Endodermal cell (in vitro differentiated cells): ENCODE measurements at regions not wholly inside any gene's neighbourhood (a gene's known extent, or its start where the extent isn't known, plus 50 kb on each side); places are given as distances from the start of the nearest gene placed in this dataset.

Source experiments
- DNase-seq: peaks from one replicate; pipeline ENCODE4 v3.0.0-alpha.2; 2017
- H3K27ac ChIP-seq: 2 replicates; pipeline ENCODE4 v1.5.1; 2013; ENCODE audit warnings: mild to moderate bottlenecking, low read depth, low read length, moderate library complexity
- H3K27me3 ChIP-seq: 2 replicates; pipeline ENCODE4 v1.6.1; 2013; ENCODE audit warnings: mild to moderate bottlenecking, low read length, moderate library complexity; ENCODE audit not compliant: insufficient read depth, control insufficient read depth, poor library complexity, severe bottlenecking
- H3K36me3 ChIP-seq: 2 replicates; pipeline ENCODE4 v1.7.0; 2013; ENCODE audit warnings: mild to moderate bottlenecking, low read length, moderate library complexity; ENCODE audit not compliant: control insufficient read depth, insufficient read depth
- H3K4me1 ChIP-seq: one replicate; pipeline ENCODE4 v1.7.0; 2013; ENCODE audit warnings: low read length; ENCODE audit not compliant: control insufficient read depth, insufficient read depth
- H3K4me3 ChIP-seq: 2 replicates; pipeline ENCODE4 v1.5.1; 2013; ENCODE audit warnings: mild to moderate bottlenecking, low read length, moderate library complexity
- H3K9ac ChIP-seq: 2 replicates; pipeline ENCODE4 v1.6.1; 2013; ENCODE audit warnings: mild to moderate bottlenecking, low read length, moderate library complexity; ENCODE audit not compliant: poor library complexity, severe bottlenecking; ENCODE audit errors: extremely low read depth
- H3K9me3 ChIP-seq: 2 replicates; pipeline ENCODE4 v1.6.1; 2013; ENCODE audit warnings: mild to moderate bottlenecking, low read length, moderate library complexity; ENCODE audit not compliant: control insufficient read depth
- H3K27ac Mint-ChIP-seq: 2 replicates; pipeline ENCODE4 v1.8.0; 2020; ENCODE audit warnings: mixed read lengths
- H3K27me3 Mint-ChIP-seq: 2 replicates; pipeline ENCODE4 v1.8.0; 2021; ENCODE audit warnings: mild to moderate bottlenecking, mixed read lengths; ENCODE audit not compliant: insufficient read depth
- H3K36me3 Mint-ChIP-seq: 2 replicates; pipeline ENCODE4 v1.8.0; 2020; ENCODE audit warnings: low read depth, mixed read lengths
- H3K4me1 Mint-ChIP-seq: 2 replicates; pipeline ENCODE4 v1.8.0; 2020; ENCODE audit warnings: mixed read lengths
- H3K4me3 Mint-ChIP-seq: 2 replicates; pipeline ENCODE4 v1.8.0; 2020; ENCODE audit warnings: mild to moderate bottlenecking, moderate library complexity, mixed read lengths
- H3K9me3 Mint-ChIP-seq: 2 replicates; pipeline ENCODE4 v1.8.0; 2020; ENCODE audit warnings: mild to moderate bottlenecking, mixed read lengths
- CTCF ChIP-seq: fragments of 200-600 bp; sonication (generic); conservative IDR thresholded peaks from 2 replicates; pipeline ENCODE4 v1.5.0; 2021; ENCODE audit warnings: antibody characterized with exemption, mild to moderate bottlenecking
- WGBS, 2 experiments: methylation state at CpG; one replicate each; pipeline versions ENCODE4 v1.1.5 to v1.1.7; 2013; ENCODE audit warnings: missing lambda C conversion rate in 2 of 2, mixed read lengths in 1 of 2; ENCODE audit not compliant: insufficient coverage in 1 of 2, insufficient read length in 1 of 2; 5-methylcytosine and 5-hydroxymethylcytosine counted together

DNA sequence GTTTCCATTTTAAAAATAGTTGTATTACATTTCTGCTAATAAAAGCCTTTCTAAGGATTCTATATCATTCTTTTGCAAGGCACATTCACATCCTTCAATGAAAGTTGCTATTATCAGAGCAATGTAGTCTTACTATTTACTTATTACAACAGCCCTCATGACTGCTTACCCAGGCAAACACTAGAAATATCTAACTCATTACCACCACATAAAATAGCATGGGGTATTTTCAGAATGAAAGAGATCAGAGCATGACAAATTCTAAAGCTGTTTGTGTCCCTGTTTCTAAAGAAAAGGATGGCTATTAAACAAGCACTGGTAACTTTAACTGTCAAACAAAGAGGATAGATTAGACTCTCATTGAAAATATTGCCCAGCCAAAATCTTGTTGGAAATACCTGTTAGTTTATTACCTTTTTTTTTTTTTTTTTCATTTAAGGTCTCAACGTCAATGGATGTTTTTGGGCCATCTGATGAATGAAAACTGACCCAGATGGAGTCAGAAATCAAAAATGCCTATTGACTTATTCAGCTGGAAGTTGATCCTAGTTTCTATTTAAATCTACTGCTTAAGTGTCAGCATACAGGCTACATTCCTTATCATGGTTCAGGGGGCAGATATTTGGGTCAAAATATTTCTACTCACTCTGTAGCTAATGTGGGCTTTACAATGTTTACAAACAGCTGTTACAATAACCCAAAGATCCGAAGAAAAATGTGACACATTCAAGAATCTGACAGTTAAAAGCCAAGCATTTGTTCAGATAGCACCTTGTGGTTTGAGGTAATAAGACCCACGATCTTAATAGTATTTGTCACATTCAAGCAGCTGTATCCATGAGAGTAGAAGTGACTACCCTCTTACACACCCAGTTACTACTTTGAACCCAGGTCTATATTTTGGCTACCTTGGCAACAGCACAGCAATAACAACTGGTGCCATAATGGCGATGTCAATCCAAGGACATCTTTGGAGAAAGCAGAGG, 554.8 kb upstream of the MEF2C start:
- TF ChIP-seq CTCF = no peak
- Histone ChIP-seq H3K4me1 (no peaks in the 10 kb centered on the region), H3K4me3 (no peak overlapping the region), H3K36me3 (no peaks in the 10 kb centered on the region), H3K9ac (no peak overlapping the region), H3K9me3 (no peaks in the 10 kb centered on the region), H3K27ac (no peak overlapping the region), H3K27me3 (no peaks in the 10 kb centered on the region)
- Mint-ChIP-seq H3K4me1 (peaks cover 3% of the 10 kb centered on the region), H3K36me3 (no peaks in the 10 kb centered on the region), H3K27ac (no peak overlapping the region), H3K27me3 (peaks cover 2% of the 10 kb centered on the region), H3K9me3 (no peaks in the 10 kb centered on the region), H3K4me3 (no peak overlapping the region)
- no peak for DNase-seq
- 88 to 90% methylated on average over 2 to 4 of the region's 4 CpGs for WGBS, 2 experiments

DNA sequence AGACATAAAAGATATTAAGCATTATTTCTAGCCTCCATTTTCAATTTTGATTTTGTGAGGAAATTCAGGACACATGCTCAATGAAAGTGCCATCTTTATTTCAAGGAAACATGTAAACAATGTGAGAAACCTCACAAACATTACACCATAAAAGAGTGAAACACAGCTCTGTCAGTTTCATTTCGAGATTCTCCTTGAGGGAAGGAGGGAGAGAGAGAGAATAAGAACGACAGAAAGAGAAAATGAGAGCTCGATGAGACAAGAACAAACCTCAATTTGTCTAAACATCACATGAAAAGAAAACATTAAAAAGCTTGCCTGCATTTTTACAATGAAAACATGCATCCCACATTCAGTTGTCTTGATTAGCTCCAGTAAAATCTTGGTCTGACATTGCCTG, 553.5 kb upstream of the MEF2C start:
- Mint-ChIP-seq H3K27me3 (peaks cover 2% of the 10 kb centered on the region), H3K9me3 (no peaks in the 10 kb centered on the region), H3K4me3 (no peak overlapping the region), H3K27ac (no peak overlapping the region), H3K36me3 (no peaks in the 10 kb centered on the region), H3K4me1 (peaks cover 3% of the 10 kb centered on the region)
- H3K36me3 ChIP-seq = no peaks in the 10 kb centered on the region
- DNase-seq = no peak
- TF ChIP-seq CTCF = no peak
- WGBS, 2 experiments = 88% methylated on average over 3 of the region's 3 CpGs; no CpG with 5 or more reads in 1 of the 2 experiments
- no peak overlapping the region for H3K27ac ChIP-seq
- no peaks in the 10 kb centered on the region for H3K9me3 ChIP-seq
- no peak overlapping the region for H3K4me3 ChIP-seq
- no peaks in the 10 kb centered on the region for H3K4me1 ChIP-seq
- H3K27me3 ChIP-seq = no peaks in the 10 kb centered on the region
- no peak overlapping the region for H3K9ac ChIP-seq

DNA sequence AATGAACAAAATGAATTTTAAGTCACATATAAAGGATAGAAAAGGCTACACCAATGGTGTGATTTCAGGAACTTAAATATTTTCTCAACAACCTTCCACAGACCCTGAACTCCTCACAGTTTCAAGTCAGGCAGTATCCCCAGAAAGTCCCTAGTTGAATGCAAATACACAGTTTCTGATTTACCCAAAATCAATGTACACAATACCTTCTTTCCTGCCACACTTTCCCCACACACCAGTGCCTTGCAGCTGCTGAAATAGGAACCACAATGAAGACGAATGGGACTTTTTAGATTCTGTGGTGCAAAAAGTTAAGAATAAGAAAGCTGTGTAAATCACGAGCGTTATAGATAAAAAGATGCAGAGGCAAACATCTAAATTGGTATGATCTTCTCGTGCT, 552.4 kb upstream of the MEF2C start:
- Mint-ChIP-seq H3K4me1 (peaks cover 3% of the 10 kb centered on the region), H3K9me3 (no peaks in the 10 kb centered on the region), H3K27ac (no peak overlapping the region), H3K27me3 (peaks cover 2% of the 10 kb centered on the region), H3K4me3 (no peak overlapping the region), H3K36me3 (no peaks in the 10 kb centered on the region)
- Histone ChIP-seq H3K9ac (no peak overlapping the region), H3K4me1 (no peaks in the 10 kb centered on the region), H3K27me3 (no peaks in the 10 kb centered on the region), H3K4me3 (no peak overlapping the region), H3K27ac (no peak overlapping the region), H3K36me3 (no peaks in the 10 kb centered on the region), H3K9me3 (no peaks in the 10 kb centered on the region)
- WGBS, 2 experiments = 57 to 85% methylated on average over 1 to 3 of the region's 4 CpGs
- no peak for TF ChIP-seq CTCF
- no peak for DNase-seq
